GM18519 (cell line): ENCODE measurements at regions not wholly inside any gene's neighbourhood (a gene's known extent, or its start where the extent isn't known, plus 50 kb on each side); places are given as distances from the start of the nearest gene placed in this dataset.
"Not testable (repeated sequence)": the region's sequence is repeated elsewhere in the genome, so short reads cannot be mapped to it uniquely, and the experiment has no call there.

Source experiments
- ATAC-seq: cut with Tn5 transposase; IDR thresholded peaks from one replicate; pipeline ENCODE4 v1.9.1; 2021; ENCODE audit warnings: mild to moderate bottlenecking, moderate library complexity; ENCODE audit not compliant: unreplicated experiment, low FRiP score

GRCh38 chr18:51569153-51569552 lies 371.7 kb upstream of the MEX3C start:
- no peak for ATAC-seq

- ATAC-seq, result no peak
Observed at GRCh38 chr18:51569561-51569960, 372.1 kb upstream of the MEX3C start.

GRCh38 chr18:51570071-51570470 lies 372.6 kb upstream of the MEX3C start:
- ATAC-seq, result not testable (repeated sequence)

DNA sequence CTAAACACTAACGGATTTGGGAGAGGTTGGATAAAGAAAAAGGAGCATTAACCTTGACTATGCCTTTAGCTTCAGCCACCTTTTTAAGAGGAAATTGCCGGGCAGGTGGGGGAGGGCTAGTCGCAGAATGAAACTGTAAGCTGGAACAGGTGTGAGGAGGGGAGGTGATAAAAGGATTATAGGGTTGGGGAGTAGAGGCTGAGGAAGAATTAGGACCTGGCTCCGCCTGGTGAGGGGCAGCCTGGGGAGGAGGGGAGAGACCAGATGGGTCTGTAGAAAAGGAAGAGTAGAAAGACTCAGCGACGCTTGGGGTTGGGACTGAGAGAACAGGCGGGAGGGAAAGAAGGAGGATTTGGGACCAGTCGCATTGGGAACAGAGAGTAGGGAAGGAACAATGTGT lies 376.4 kb upstream of the MEX3C start:
- ATAC-seq, result not testable (repeated sequence)

- ATAC-seq, result no peak
Observed at GRCh38 chr18:51575171-51575570, 377.7 kb upstream of the MEX3C start.

DNA sequence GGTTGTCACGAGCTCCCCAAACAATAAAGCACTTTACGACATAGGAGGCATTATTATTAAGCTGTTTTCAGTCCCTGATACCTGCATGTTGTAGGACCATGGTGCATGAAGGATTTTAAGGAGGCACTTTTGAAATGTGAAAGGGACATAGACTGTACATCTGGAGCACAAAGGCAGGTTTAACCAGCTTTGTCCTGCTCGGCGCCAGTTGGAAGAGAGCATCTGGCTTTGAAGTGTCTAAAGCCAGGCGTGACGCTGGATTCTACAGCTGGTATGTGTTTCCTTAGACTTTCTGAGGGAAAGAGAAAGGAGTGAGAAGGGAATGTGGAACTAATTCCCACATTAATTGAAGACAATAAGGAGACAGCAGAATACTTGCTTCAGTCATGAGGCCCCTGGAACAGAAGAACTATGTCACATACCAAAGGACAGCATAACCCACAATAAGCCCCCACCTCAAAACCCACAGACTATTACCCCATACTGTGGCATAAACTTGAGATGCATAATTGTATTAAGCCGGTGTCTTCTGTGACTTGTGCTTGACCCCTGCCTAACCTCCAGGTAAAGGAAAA lies 381.0 kb upstream of the MEX3C start:
- no peak for ATAC-seq

DNA sequence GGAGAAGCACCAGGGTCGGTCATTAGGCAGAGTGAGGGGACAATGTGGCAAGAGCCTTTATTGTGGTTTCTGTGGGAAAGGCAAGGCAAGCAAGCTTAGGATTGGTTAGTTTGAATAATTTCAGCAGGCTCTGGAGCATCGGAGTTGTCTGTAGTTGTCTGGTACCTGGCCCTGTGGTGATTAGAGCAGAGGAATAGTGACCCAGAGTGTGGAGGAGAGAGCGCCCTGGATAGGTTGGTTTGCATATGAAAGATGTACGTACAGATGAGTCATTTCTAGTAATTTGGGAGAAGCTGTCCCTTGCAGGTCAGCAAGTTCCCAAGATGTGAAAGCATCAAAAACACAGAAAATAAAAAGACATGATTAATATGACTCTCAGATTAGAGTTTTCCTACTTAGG lies 383.1 kb upstream of the MEX3C start:
- ATAC-seq, result no peak

DNA sequence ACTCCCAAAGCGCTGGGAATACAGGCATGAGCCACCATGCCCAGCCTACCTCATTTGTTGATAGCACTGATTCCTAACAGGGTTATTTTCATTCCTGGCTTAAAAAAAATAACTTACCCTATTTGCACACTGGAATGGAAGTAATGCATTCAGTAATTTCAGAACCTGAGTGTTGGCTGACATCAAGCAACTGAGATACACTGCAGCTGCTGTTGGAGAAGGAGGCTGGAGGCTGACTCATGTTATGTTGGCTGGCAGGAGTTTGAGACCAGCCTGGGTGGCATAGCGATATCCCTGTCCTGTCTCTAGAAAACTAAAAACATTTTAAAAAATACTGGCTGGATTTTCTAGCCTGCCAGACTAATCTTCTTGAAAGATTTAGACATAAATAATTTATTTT lies 385.1 kb upstream of the MEX3C start:
- no peak for ATAC-seq

DNA sequence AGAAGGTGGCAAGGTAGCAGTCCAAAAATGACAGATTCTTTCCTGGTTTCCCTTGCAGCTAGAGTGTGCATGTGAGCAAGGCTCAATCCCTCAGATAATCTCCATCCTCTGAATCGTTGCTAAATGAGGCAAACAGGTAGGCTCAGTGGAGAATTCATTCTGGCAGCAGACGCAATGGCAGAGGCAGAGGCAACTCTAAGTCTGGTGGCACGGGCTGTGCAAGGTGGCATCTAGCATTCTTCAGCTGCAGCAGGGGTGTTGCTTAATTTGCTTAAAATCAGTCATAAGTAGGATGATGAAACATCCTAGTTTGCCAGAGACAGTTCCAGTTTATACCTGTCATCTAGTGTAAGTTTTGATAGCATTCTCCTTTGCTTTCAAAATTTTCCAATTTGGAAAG lies 391.1 kb upstream of the MEX3C start:
- no peak for ATAC-seq

- no peak for ATAC-seq
Observed at GRCh38 chr18:51593931-51594330, 396.4 kb upstream of the MEX3C start.

DNA sequence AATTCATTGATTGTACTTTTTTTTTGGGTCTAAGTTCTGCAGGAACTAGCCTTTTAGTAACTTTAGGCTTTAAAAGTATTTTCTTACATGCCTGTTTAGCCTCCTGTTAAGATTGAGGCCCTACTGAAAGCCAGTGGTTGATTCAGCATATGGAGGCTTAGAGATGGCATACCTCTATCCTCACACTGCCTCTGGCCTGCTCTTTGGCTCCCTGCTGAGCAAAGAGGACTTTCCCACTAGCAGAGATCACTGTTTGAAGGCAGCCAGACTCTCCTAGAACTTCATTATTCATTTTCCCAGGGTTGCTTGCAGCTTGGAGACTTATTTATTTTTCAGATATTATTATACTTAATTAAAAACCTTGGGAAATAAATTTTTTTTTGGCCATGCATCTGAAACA lies 405.6 kb upstream of the MEX3C start:
- no peak for ATAC-seq

DNA sequence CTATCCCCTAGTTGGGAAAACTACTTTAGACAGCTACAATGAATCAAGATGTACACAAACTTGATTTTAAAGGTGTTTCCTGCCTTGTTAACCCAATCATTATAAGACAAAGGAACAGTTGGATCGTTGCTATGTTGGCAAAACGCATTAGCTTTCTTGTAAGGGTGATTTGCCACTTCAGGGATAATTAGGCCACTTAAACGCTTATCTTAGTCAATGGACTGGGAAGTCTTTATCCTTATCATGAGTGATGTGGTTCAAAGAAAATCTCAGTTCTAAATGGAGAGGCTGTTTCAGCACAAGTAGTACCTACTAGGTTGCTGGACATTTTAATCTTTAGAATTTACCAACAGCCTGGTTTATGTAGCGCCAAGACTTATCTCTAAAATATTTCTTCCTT lies 406.1 kb upstream of the MEX3C start:
- ATAC-seq, result no peak

GRCh38 chr18:51610481-51610880 lies 413.0 kb upstream of the MEX3C start:
- no peak for ATAC-seq

GRCh38 chr18:51611326-51611725 lies 413.8 kb upstream of the MEX3C start:
- no peak for ATAC-seq

- no peak for ATAC-seq
Observed at GRCh38 chr18:51614033-51614432, 416.6 kb upstream of the MEX3C start.

- no peak for ATAC-seq
Observed at GRCh38 chr18:51614967-51615571, 417.6 kb upstream of the MEX3C start.

DNA sequence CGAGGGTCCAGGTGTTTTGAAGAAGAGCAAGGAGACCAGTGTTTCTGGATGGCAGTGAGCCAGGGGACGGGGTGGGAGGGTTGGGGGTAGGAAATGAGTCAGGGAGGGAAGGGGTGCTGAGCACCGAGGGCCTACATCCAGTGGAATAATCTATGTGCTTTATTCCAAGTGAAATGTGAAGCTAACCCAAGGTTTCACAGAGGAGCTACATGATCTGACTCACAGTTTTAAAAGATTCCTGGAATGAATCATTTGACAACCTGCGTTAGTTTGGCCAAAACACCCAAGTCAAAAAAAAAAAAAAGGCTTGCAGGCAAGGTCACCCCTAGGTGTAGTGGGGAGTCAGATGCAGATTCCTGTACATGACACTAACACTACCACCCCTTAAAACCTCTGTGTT lies 419.7 kb upstream of the MEX3C start:
- no peak for ATAC-seq

- ATAC-seq, result no peak
Observed at GRCh38 chr18:51617572-51618260, 420.2 kb upstream of the MEX3C start.

DNA sequence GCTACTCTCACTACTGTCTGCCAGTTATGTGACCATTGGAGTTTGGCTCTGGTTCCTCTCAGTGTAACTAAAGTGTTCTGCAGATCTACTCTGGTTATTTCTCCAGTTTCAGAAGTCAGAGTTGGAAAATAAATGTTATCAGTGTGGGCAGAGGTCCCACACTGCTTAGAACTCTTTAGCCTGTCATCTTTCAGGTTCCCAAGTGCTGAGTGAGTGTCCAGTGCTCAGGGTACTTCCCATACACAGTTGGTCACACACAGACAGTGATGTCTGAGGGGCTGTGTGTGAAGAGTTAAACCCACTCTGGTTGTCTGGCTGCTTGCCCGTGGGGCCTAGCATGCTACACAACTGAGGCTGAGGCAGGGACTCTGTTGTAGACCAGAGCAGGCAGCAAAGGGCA lies 421.8 kb upstream of the MEX3C start:
- ATAC-seq, result no peak

DNA sequence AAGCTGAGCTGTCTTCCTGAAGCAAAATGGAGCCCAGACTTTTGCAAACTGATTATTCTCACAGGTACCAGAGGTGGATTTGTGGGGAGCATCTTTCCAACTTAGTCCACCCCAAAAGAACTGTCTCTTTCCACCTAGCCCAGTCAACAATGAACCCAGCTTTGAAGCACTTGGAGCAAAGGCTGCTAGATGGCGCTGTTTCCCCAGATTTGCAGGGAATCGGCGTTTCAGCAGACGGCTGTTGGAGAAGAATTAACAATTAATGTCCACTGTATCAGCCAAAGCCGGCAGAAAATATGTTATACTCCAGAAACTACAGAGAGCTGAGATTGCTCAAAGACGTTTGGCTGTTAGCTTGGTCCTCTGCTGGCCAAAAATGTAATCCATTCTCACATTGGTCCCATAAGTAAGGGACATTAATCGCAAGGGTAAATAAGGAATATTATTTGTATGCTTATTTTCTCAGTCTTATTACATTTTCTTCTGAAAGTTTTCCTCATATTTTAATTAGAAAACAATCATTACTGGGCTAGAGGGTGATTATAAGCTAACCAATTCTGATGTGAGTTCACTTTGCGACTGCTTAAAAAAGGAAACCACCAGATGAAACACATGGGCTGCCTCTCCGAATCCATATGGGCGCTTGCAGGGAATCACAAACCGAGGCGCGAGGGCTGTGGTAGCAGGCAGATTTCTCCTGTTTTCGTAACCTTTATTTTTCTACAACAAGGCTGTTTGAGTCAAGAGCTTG lies 423.8 kb upstream of the MEX3C start:
- ATAC-seq, result no peak

- no peak for ATAC-seq
Observed at GRCh38 chr18:51621864-51622160, 424.3 kb upstream of the MEX3C start.

DNA sequence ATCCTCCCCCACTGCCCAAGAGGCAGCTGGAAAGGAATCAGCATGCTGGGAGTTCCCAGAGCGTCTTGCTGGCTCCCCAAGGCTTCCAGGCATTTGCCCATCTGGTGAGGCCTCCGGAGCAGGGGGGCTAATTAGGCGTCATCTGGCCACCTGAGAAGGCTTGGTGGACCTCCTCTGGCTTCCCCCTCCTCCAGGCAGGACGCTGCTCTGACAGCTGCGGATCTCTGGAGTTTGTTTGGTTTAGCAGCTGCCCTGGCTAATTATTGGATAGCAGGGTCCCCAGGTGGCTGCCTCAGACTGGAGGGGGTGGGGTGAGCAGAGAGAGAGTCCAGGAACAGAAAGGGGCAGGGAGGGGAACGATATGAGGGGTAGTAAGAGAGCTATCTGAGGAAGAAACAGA lies 425.2 kb upstream of the MEX3C start:
- ATAC-seq, result no peak
